Liver (tissue), 8 donors: ENCODE measurements at regions not wholly inside any gene's neighbourhood (a gene's known extent, or its start where the extent isn't known, plus 50 kb on each side); places are given as distances from the start of the nearest gene placed in this dataset.

Source experiments
- DNase-seq: peaks from one replicate; pipeline ENCODE4 v3.0.0-alpha.2; 2017; ENCODE audit warnings: low spot score
- H3K27ac ChIP-seq, 2 donors: one replicate each; pipeline ENCODE4 v1.7.0; 2013; ENCODE audit warnings: inconsistent platforms in 2 of 2, low read length in 2 of 2, control low read depth in 1 of 2, low read depth in 1 of 2, mild to moderate bottlenecking in 1 of 2
- H3K27me3 ChIP-seq, 4 donors: one replicate each; pipeline versions ENCODE4 v1.6.1 to v1.7.0; 2013; ENCODE audit warnings: low read length in 3 of 4, inconsistent platforms in 1 of 4, mild to moderate bottlenecking in 1 of 4, moderate library complexity in 1 of 4; ENCODE audit not compliant: control insufficient read depth in 4 of 4, insufficient read depth in 4 of 4
- H3K36me3 ChIP-seq, 4 donors: one replicate each; pipeline versions ENCODE4 v1.6.1 to v1.7.0; 2013; ENCODE audit warnings: low read length in 3 of 4, mild to moderate bottlenecking in 3 of 4, low read depth in 1 of 4, moderate library complexity in 1 of 4; ENCODE audit not compliant: control insufficient read depth in 4 of 4, insufficient read depth in 3 of 4
- H3K4me1 ChIP-seq, 4 donors: one replicate each; pipeline versions ENCODE4 v1.6.1 to v1.7.0; 2013; ENCODE audit warnings: low read length in 3 of 4, mild to moderate bottlenecking in 3 of 4, moderate library complexity in 1 of 4; ENCODE audit not compliant: control insufficient read depth in 4 of 4, insufficient read depth in 4 of 4
- H3K4me3 ChIP-seq, 3 donors: one replicate each; pipeline versions ENCODE4 v1.6.1 to v1.7.0; 2013; ENCODE audit warnings: low read length in 3 of 3, control low read depth in 1 of 3, low read depth in 1 of 3, mild to moderate bottlenecking in 1 of 3
- H3K9ac ChIP-seq, 2 donors: one replicate each; pipeline ENCODE4 v1.7.0; 2013; ENCODE audit warnings: low read length in 2 of 2, mild to moderate bottlenecking in 2 of 2, moderate library complexity in 2 of 2, control low read depth in 1 of 2, low read depth in 1 of 2
- H3K9me3 ChIP-seq, 4 donors: one replicate each; pipeline versions ENCODE4 v1.6.1 to v1.7.0; 2013; ENCODE audit warnings: low read length in 3 of 4; ENCODE audit not compliant: control insufficient read depth in 4 of 4
- ATF3 ChIP-seq: IDR thresholded peaks from 2 replicates; pipeline ENCODE4 v1.6.1; 2016; ENCODE audit warnings: antibody characterized with exemption
- CTCF ChIP-seq: fragments of 150-350 bp; IDR thresholded peaks from 2 replicates; pipeline ENCODE4 v1.5.1; 2017; ENCODE audit warnings: improper control_type of control experiment, low read depth, low read length; ENCODE audit not compliant: missing input control
- EGR1 ChIP-seq, 2 donors: IDR thresholded peaks; 2 replicates each; pipeline ENCODE4 v1.6.1; 2016 to 2018; ENCODE audit warnings: antibody characterized with exemption in 2 of 2, low read depth in 2 of 2
- FOXA1 ChIP-seq: IDR thresholded peaks from 2 replicates; pipeline ENCODE4 v1.6.1; 2016; ENCODE audit warnings: antibody characterized with exemption
- FOXA2 ChIP-seq: IDR thresholded peaks from 2 replicates; pipeline ENCODE4 v1.6.1; 2016; ENCODE audit warnings: antibody characterized with exemption
- GABPA ChIP-seq, 2 donors: IDR thresholded peaks in 1 of 2; conservative IDR thresholded peaks in 1 of 2; 2 replicates each; pipeline ENCODE4 v1.6.1; 2016; ENCODE audit warnings: antibody characterized with exemption in 2 of 2, mild to moderate bottlenecking in 1 of 2, moderate library complexity in 1 of 2
- HNF4G ChIP-seq: IDR thresholded peaks from 2 replicates; pipeline ENCODE4 v1.6.1; 2016; ENCODE audit warnings: antibody characterized with exemption
- MAX ChIP-seq: IDR thresholded peaks from 2 replicates; pipeline ENCODE4 v1.6.1; 2016; ENCODE audit warnings: antibody characterized with exemption
- NR2F2 ChIP-seq: IDR thresholded peaks from 2 replicates; pipeline ENCODE4 v1.6.1; 2016; ENCODE audit warnings: antibody characterized with exemption
- RAD21 ChIP-seq, 2 donors: IDR thresholded peaks; 2 replicates each; pipeline ENCODE4 v1.6.1; 2016; ENCODE audit warnings: antibody characterized with exemption in 2 of 2, mild to moderate bottlenecking in 2 of 2
- RXRA ChIP-seq, 2 donors: IDR thresholded peaks; 2 replicates each; pipeline ENCODE4 v1.6.1; 2017 to 2018; ENCODE audit warnings: antibody characterized with exemption in 2 of 2, mild to moderate bottlenecking in 1 of 2
- SP1 ChIP-seq: IDR thresholded peaks from 2 replicates; pipeline ENCODE4 v1.6.1; 2018; ENCODE audit warnings: antibody characterized with exemption, mild to moderate bottlenecking
- TAF1 ChIP-seq: conservative IDR thresholded peaks from 2 replicates; pipeline ENCODE4 v1.6.1; 2016; ENCODE audit warnings: antibody characterized with exemption, mild to moderate bottlenecking
- ZBTB33 ChIP-seq: IDR thresholded peaks from 2 replicates; pipeline ENCODE4 v1.6.1; 2016; ENCODE audit warnings: antibody characterized with exemption
- WGBS: extraction: QIAGEN DNeasy Blood & Tissue Kit; methylation state at CpG from one replicate; pipeline ENCODE4 v1.1.7; 2013; 5-methylcytosine and 5-hydroxymethylcytosine counted together
- donor health status: healthy.
- donor health status: healthy.
- donor health status: healthy.
- donor health status: healthy.
- donor health status: healthy.

- TF ChIP-seq HNF4G (no peak), RAD21 (IDR thresholded peaks at IDR 0.05) (no peak), NR2F2 (no peak), CTCF (no peak), SP1 (no peak), RXRA (IDR thresholded peaks at IDR 0.05) (no peak), EGR1 (IDR thresholded peaks at IDR 0.05; ENCODE audit: low read depth in 2 of 2) (no peak), TAF1 (no peak)
These were observed 159.2 kb downstream of the SIPA1L2 start (continued) for GRCh38 chr1:232470711-232471110.

- DNase-seq = no peak
- H3K4me1 ChIP-seq = no peaks in the 10 kb centered on the region
- H3K27me3 ChIP-seq = no peaks in the 10 kb centered on the region
- no peak overlapping the region for H3K27ac ChIP-seq
- no peak for TF ChIP-seq EGR1 (IDR thresholded peaks at IDR 0.05; ENCODE audit: low read depth in 2 of 2)
- no peak for TF ChIP-seq FOXA2
- no peaks in the 10 kb centered on the region for H3K9me3 ChIP-seq
- H3K4me3 ChIP-seq = no peak overlapping the region
- WGBS = 88% methylated on average over 3 of the region's 3 CpGs
- H3K36me3 ChIP-seq = peaks cover 0 to 3% (median 2%) of the 10 kb centered on the region in 4 donors
- H3K9ac ChIP-seq = no peak overlapping the region
These were observed 161.7 kb downstream of the SIPA1L2 start for GRCh38 chr1:232468249-232468648.

GRCh38 chr1:232467073-232467760 lies 162.7 kb downstream of the SIPA1L2 start:
- TF ChIP-seq ATF3 (no peak), FOXA2 (no peak)

GRCh38 chr1:232464325-232464724 lies 165.6 kb downstream of the SIPA1L2 start:
- no peak for DNase-seq
- TF ChIP-seq RAD21 (IDR thresholded peaks at IDR 0.05) (no peak), TAF1 (no peak), GABPA (IDR thresholded peaks at IDR 0.05 in 1 of 2, conservative IDR thresholded peaks at IDR 0.05 in 1 of 2) (no peak), CTCF (no peak), FOXA2 (no peak), NR2F2 (no peak), SP1 (no peak), RXRA (IDR thresholded peaks at IDR 0.05) (no peak), FOXA1 (no peak), ZBTB33 (no peak), EGR1 (IDR thresholded peaks at IDR 0.05; ENCODE audit: low read depth in 2 of 2) (no peak), MAX (no peak)
- no peak overlapping the region for H3K27ac ChIP-seq
- WGBS = 74% methylated on average over 1 of the region's 1 CpG
- no peaks in the 10 kb centered on the region for H3K4me1 ChIP-seq
- no peak overlapping the region for H3K4me3 ChIP-seq
- no peaks in the 10 kb centered on the region for H3K27me3 ChIP-seq
- H3K36me3 ChIP-seq = peaks cover 0 to 3% (median 1%) of the 10 kb centered on the region in 4 donors
- H3K9me3 ChIP-seq = no peaks in the 10 kb centered on the region
- H3K9ac ChIP-seq = no peak overlapping the region

More at GRCh38 chr1:232467073-232467760, 162.7 kb downstream of the SIPA1L2 start:
- H3K4me1 ChIP-seq = no peaks in the 10 kb centered on the region
- H3K27ac ChIP-seq = no peak overlapping the region
- H3K9ac ChIP-seq = no peak overlapping the region
- H3K4me3 ChIP-seq = no peak overlapping the region
- WGBS = 95% methylated on average over 9 of the region's 9 CpGs
- no peak for DNase-seq
- no peaks in the 10 kb centered on the region for H3K27me3 ChIP-seq
- H3K36me3 ChIP-seq = peaks cover 0 to 3% (median 2%) of the 10 kb centered on the region in 4 donors
- H3K9me3 ChIP-seq = no peaks in the 10 kb centered on the region
